K562 (cell line): ENCODE measurements at regions not wholly inside any gene's neighbourhood (a gene's known extent, or its start where the extent isn't known, plus 50 kb on each side); places are given as distances from the start of the nearest gene placed in this dataset.

Experiments
- C11orf30 ChIP-seq: fragments of 450-650 bp; IDR thresholded peaks from 2 replicates; pipeline ENCODE4 v1.6.1; 2016; ENCODE audit warnings: low read depth, mild to moderate bottlenecking
- FOSL1 ChIP-seq: fragments of 200-800 bp; sonication (Bioruptor generic); conservative IDR thresholded peaks from 2 replicates; pipeline ENCODE4 v1.6.1; 2016; ENCODE audit warnings: missing genetic modification characterization, missing compliant biosample characterization
- IRF2 ChIP-seq: sonication (generic); formaldehyde crosslinking; IDR thresholded peaks from 2 replicates; pipeline ENCODE4 v1.8.1; 2022; ENCODE audit warnings: mild to moderate bottlenecking, missing genetic modification reagents
- MED1 ChIP-seq: sonication (generic); formaldehyde crosslinking; IDR thresholded peaks from 2 replicates; pipeline ENCODE4 v1.8.1; 2023; ENCODE audit warnings: missing genetic modification reagents, borderline replicate concordance
- NBN ChIP-seq: fragments of 450-650 bp; IDR thresholded peaks from 2 replicates; pipeline ENCODE4 v1.6.1; 2016; ENCODE audit warnings: low read depth, mild to moderate bottlenecking
- PBX2 ChIP-seq, 2 experiments: IDR thresholded peaks in 1 of 2; conservative IDR thresholded peaks in 1 of 2; 2 replicates each; pipeline ENCODE4 v1.6.1; 2016; ENCODE audit warnings: low read depth in 2 of 2, mild to moderate bottlenecking in 1 of 2, missing compliant biosample characterization in 1 of 2, missing genetic modification characterization in 1 of 2, moderate library complexity in 1 of 2
- PHB2 ChIP-seq: fragments of 450-650 bp; IDR thresholded peaks from 2 replicates; pipeline ENCODE4 v1.6.1; 2017; ENCODE audit warnings: low read depth
- SIN3A ChIP-seq, 2 experiments: fragments of 150-350 bp in 1 of 2; IDR thresholded peaks; 2 replicates each; pipeline ENCODE4 v1.6.1; 2011 to 2016; ENCODE audit warnings: borderline replicate concordance in 2 of 2, low read depth in 2 of 2, low read length in 2 of 2, mild to moderate bottlenecking in 2 of 2, moderate library complexity in 2 of 2; ENCODE audit not compliant: control insufficient read depth in 1 of 2
- SMAD2 ChIP-seq: fragments of 150-350 bp; IDR thresholded peaks from 2 replicates; pipeline ENCODE4 v1.6.1; 2014; ENCODE audit warnings: low read depth, mild to moderate bottlenecking, low read length
- ZNF57 ChIP-seq: fragments of 450-650 bp; formaldehyde crosslinking; IDR thresholded peaks from 2 replicates; pipeline ENCODE4 v1.4.0; 2020; ENCODE audit warnings: mild to moderate bottlenecking, moderate library complexity
- TF ChIP-seq, protein P1 (sequence below): sonication (generic); formaldehyde crosslinking; IDR thresholded peaks from 2 replicates; pipeline ENCODE4 v1.8.0; 2023; ENCODE audit warnings: mild to moderate bottlenecking, missing genetic modification reagents
- TF ChIP-seq, protein P2 (sequence below): fragments of 450-650 bp; IDR thresholded peaks from 2 replicates; pipeline ENCODE4 v1.6.1; 2016; ENCODE audit warnings: borderline replicate concordance
- TF ChIP-seq, protein P3 (sequence below): fragments of 450-650 bp; formaldehyde crosslinking; IDR thresholded peaks from 2 replicates; pipeline ENCODE4 v1.4.0; 2020; ENCODE audit warnings: mild to moderate bottlenecking, mixed read lengths
- TF ChIP-seq, protein P4 (sequence below): fragments of 250-450 bp; sonication (Bioruptor Pico); IDR thresholded peaks from 2 replicates; pipeline ENCODE4 v1.5.0; 2021; ENCODE audit warnings: mild to moderate bottlenecking, moderate library complexity
- TF ChIP-seq, protein P5 (sequence below): fragments of 250-450 bp; sonication (Bioruptor Pico); IDR thresholded peaks from 2 replicates; pipeline ENCODE4 v1.8.0; 2021; ENCODE audit warnings: mild to moderate bottlenecking, moderate library complexity

- TF ChIP-seq PBX2 (CRISPR knock-in tag; IDR thresholded peaks at IDR 0.05; ENCODE audit: low read depth) (no peak), PBX2 (tag; conservative IDR thresholded peaks at IDR 0.05; ENCODE audit: low read depth) (no peak), C11orf30 (peak; percentile 85), ZNF57 (CRISPR knock-in tag) (no peak), FOSL1 (tag) (peak; percentile 43; the same call in 1 of the 2 replicates), MED1 (CRISPR knock-in tag) (no peak), SIN3A (IDR thresholded peaks at IDR 0.05; ENCODE audit: borderline replicate concordance in 2 of 2, control insufficient read depth in 1 of 2, low read depth in 2 of 2, low read length in 2 of 2) (no peak), NBN (no peak), IRF2 (CRISPR knock-in tag) (no peak), PHB2 (no peak), SMAD2 (no peak)
- TF ChIP-seq, protein P1, sequence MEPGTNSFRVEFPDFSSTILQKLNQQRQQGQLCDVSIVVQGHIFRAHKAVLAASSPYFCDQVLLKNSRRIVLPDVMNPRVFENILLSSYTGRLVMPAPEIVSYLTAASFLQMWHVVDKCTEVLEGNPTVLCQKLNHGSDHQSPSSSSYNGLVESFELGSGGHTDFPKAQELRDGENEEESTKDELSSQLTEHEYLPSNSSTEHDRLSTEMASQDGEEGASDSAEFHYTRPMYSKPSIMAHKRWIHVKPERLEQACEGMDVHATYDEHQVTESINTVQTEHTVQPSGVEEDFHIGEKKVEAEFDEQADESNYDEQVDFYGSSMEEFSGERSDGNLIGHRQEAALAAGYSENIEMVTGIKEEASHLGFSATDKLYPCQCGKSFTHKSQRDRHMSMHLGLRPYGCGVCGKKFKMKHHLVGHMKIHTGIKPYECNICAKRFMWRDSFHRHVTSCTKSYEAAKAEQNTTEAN = no peak
- TF ChIP-seq, protein P2, sequence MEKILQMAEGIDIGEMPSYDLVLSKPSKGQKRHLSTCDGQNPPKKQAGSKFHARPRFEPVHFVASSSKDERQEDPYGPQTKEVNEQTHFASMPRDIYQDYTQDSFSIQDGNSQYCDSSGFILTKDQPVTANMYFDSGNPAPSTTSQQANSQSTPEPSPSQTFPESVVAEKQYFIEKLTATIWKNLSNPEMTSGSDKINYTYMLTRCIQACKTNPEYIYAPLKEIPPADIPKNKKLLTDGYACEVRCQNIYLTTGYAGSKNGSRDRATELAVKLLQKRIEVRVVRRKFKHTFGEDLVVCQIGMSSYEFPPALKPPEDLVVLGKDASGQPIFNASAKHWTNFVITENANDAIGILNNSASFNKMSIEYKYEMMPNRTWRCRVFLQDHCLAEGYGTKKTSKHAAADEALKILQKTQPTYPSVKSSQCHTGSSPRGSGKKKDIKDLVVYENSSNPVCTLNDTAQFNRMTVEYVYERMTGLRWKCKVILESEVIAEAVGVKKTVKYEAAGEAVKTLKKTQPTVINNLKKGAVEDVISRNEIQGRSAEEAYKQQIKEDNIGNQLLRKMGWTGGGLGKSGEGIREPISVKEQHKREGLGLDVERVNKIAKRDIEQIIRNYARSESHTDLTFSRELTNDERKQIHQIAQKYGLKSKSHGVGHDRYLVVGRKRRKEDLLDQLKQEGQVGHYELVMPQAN = no peak
- TF ChIP-seq, protein P3, sequence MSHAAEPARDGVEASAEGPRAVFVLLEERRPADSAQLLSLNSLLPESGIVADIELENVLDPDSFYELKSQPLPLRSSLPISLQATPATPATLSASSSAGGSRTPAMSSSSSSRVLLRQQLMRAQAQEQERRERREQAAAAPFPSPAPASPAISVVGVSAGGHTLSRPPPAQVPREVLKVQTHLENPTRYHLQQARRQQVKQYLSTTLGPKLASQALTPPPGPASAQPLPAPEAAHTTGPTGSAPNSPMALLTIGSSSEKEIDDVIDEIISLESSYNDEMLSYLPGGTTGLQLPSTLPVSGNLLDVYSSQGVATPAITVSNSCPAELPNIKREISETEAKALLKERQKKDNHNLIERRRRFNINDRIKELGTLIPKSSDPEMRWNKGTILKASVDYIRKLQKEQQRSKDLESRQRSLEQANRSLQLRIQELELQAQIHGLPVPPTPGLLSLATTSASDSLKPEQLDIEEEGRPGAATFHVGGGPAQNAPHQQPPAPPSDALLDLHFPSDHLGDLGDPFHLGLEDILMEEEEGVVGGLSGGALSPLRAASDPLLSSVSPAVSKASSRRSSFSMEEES (CRISPR knock-in tag) = no peak
- TF ChIP-seq, protein P4, sequence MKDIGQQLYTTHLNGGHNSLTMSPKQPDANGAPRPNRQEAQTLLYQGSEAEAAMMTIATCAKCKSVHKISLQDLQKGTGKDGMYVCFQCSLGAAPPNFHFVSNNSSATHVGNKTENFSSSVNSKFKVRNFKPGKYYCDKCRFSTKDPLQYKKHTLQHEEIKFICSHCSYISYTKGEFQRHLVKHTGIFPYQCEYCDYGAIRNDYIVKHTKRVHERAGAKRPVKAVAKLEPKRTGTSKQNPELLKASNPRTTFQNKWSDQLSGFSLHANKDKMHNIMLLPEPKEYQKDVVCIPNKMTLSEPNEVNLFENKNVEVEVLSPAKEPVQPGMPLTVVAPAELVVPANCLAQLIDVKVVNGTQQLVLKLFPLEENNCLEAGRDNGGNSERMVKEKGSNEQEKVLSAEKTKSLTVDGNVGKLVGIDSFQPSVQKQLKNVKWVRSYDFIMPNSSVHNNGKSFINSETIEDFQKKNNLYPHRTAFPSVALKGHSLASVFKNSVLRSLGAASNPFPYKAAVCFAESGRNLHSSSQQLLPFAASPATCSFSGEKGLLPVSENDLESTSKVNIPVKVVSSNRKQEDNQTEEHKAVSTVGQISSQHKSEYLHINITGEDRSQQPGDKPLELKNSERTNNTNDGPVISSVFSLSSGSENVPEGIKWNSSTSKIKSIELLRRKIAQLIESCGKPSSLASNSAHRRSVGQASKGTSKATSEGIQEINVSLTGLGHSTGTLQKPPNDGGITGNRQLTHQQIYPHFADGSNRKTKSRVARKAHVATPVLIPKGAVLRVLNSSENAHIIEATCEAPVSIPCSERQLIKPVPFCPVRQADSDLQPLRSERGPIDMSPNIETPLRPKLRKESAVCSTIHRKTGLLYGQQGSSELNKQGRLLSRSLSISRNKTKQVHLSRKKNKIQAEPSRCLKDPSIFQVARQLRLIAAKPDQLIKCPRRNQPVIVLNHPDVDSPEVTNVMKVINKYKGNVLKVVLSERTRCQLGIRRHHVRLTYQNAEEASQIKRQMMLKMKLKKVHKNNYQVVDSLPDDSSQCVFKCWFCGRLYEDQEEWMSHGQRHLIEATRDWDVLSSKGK (CRISPR knock-in tag) = no peak
- TF ChIP-seq, protein P5, sequence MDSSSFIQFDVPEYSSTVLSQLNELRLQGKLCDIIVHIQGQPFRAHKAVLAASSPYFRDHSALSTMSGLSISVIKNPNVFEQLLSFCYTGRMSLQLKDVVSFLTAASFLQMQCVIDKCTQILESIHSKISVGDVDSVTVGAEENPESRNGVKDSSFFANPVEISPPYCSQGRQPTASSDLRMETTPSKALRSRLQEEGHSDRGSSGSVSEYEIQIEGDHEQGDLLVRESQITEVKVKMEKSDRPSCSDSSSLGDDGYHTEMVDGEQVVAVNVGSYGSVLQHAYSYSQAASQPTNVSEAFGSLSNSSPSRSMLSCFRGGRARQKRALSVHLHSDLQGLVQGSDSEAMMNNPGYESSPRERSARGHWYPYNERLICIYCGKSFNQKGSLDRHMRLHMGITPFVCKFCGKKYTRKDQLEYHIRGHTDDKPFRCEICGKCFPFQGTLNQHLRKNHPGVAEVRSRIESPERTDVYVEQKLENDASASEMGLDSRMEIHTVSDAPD (CRISPR knock-in tag) = no peak
Observed at GRCh38 chr12:91618281-91618680, 435.7 kb upstream of the DCN start (continued).
